Aorta (tissue), 5 donors: ENCODE measurements at regions not wholly inside any gene's neighbourhood (a gene's known extent, or its start where the extent isn't known, plus 50 kb on each side); places are given as distances from the start of the nearest gene placed in this dataset.
"Not testable (repeated sequence)": the region's sequence is repeated elsewhere in the genome, so short reads cannot be mapped to it uniquely, and the experiment has no call there.

Experiments used
- ATAC-seq: fragments of 200-7000 bp; cut with Tn5 transposase; one replicate; pipeline ENCODE4 v1.9.1; 2022; ENCODE audit warnings: moderate library complexity; ENCODE audit not compliant: low FRiP score
- DNase-seq, 2 donors: peaks; one replicate each; pipeline ENCODE4 v3.0.0-alpha.2; 2020
- H3K27ac ChIP-seq, 2 donors: one replicate each; pipeline ENCODE4 v1.5.1; 2013; ENCODE audit warnings: low read length in 2 of 2, mild to moderate bottlenecking in 2 of 2, moderate library complexity in 2 of 2, control low read depth in 1 of 2, inconsistent platforms in 1 of 2, low read depth in 1 of 2
- H3K27me3 ChIP-seq, 2 donors: one replicate each; pipeline ENCODE4 v1.6.1; 2013; ENCODE audit warnings: control low read depth in 1 of 2, low read length in 1 of 2, mild to moderate bottlenecking in 1 of 2, moderate library complexity in 1 of 2; ENCODE audit not compliant: insufficient read depth in 2 of 2, control insufficient read depth in 1 of 2
- H3K36me3 ChIP-seq, 2 donors: one replicate each; pipeline ENCODE4 v1.6.1; 2013; ENCODE audit warnings: control low read depth in 1 of 2, low read length in 1 of 2, mild to moderate bottlenecking in 1 of 2; ENCODE audit not compliant: insufficient read depth in 2 of 2, control insufficient read depth in 1 of 2
- H3K4me1 ChIP-seq, 2 donors: one replicate each; pipeline ENCODE4 v1.6.1; 2013; ENCODE audit warnings: low read length in 2 of 2, control low read depth in 1 of 2, mild to moderate bottlenecking in 1 of 2, moderate library complexity in 1 of 2; ENCODE audit not compliant: insufficient read depth in 2 of 2, control insufficient read depth in 1 of 2
- H3K4me3 ChIP-seq, 2 donors: one replicate each; pipeline ENCODE4 v1.5.1; 2013; ENCODE audit warnings: low read length in 2 of 2, control low read depth in 1 of 2, mild to moderate bottlenecking in 1 of 2
- H3K9me3 ChIP-seq: one replicate; pipeline ENCODE4 v1.6.1; 2013; ENCODE audit warnings: mild to moderate bottlenecking, low read length; ENCODE audit not compliant: control insufficient read depth
- WGBS, 2 donors: extraction: QIAGEN DNeasy Blood & Tissue Kit; methylation state at CpG; one replicate each; pipeline ENCODE4 v1.1.7; 2013; 5-methylcytosine and 5-hydroxymethylcytosine counted together
- intact Hi-C, 2 donors: fragments of 100-400 bp; cut with DNase I; formaldehyde crosslinking; loops; one replicate each; pipeline versions ENCODE4 v1.14.2 to v1.15.0; 2022
- donor health status: healthy with polysubstance abuse.
- donor health status: Bipolar disorder and iron deficiency.
- donor health status: DM: no; HTN: no; CAD: no.
- donor health status: DM: no; HTN: no; CAD: no.
- donor health status: DM: yes; HTN: yes; CAD: no.

DNA sequence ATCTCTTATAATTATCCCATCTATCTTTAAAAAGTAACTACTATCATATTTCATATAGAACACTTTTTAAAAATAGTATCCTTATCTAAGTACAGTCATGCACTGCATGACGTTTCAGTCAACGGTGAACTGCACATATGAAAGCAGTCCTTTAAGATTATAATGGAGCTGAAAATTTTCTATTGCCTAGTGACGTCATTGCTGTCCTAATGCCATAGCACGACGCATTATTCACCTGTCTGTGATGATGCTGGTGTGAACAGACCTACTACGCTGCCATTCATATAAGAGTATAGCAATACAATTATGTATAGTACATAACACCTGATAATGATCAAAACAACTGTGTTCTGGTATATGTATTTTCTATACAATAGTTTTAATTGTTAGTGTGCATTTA is 225.0 kb downstream of the SOX2 start:
- DNase-seq (no peak), ATAC-seq (no peak)
- Histone ChIP-seq H3K27me3 (no peaks in the 10 kb centered on the region), H3K36me3 (no peaks in the 10 kb centered on the region), H3K9me3 (no peaks in the 10 kb centered on the region), H3K4me1 (no peaks in the 10 kb centered on the region), H3K4me3 (no peak overlapping the region), H3K27ac (no peak overlapping the region)
- 42 to 47% methylated on average over 6 of the region's 6 CpGs for WGBS, 2 donors
- intact Hi-C loops = no loop called here

DNA sequence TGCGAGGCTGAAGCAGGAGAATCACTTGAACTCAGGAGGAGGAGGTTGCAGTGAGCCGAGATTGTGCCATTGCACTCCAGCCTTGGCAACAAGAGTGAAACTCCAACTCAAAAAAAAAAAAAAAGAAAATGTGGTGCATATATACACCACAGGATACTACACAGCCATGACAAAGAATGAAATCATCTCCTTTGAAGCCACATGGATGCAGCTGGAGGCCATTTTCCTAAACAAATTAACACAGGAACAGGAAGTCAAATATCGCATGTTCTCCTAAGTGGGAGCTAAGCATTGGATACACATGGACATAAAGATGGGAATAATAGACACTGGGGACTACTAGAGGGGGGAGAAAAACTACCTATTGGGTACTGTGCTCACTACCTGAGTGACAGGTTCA is 226.9 kb downstream of the SOX2 start:
- H3K36me3 ChIP-seq, ATAC-seq, intact Hi-C loops, H3K27me3 ChIP-seq, DNase-seq, H3K9me3 ChIP-seq, H3K27ac ChIP-seq, H3K4me1 ChIP-seq, H3K4me3 ChIP-seq: not testable (repeated sequence)
- WGBS, 2 donors = 93 to 95% methylated on average over 3 of the region's 3 CpGs

DNA sequence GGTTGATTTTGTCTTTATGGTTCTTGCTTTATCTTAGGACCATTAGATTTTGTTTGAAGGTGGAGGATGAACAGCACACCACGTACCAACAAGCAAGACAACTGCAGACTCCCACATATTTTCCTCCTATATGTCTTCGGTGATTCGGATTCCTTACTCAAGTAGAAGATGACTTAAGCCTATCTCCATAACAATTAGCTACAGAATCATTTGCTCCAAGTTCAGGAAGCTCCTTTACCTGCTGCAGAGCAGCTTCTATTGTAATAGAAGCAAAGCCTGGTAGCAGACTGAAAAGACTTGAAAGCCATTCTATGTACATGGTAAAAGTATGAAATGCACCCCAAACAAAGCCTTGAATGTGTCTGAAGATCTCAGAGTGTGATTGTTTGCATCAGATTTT is 229.0 kb downstream of the SOX2 start:
- Histone ChIP-seq H3K9me3 (peaks cover 3% of the 10 kb centered on the region), H3K4me3 (no peak overlapping the region), H3K36me3 (no peaks in the 10 kb centered on the region), H3K4me1 (no peaks in the 10 kb centered on the region), H3K27me3 (no peaks in the 10 kb centered on the region), H3K27ac (no peak overlapping the region)
- intact Hi-C loops = no loop called here
- ATAC-seq (no peak), DNase-seq (no peak)
- 39 to 40% methylated on average over 3 of the region's 3 CpGs for WGBS, 2 donors

DNA sequence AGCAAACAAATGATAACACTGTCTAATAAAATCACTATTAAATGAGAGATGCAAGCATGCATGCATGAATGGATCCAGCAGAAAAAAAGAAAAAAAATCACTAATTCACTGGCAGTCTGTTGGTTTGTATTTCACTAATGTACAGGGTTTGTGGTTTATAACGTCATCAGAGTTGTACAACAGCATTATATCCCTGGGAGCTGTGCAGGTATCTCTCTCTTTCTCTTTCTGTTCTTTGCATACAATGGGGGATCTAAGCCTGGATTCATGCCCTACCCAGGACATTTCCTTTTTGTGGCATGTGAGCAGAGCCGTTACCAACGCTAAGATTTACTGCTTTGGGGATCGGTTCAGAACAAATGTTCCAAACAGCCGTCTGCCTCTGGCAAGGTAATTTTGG is 229.5 kb downstream of the SOX2 start:
- WGBS, 2 donors = 9 to 13% methylated on average over 5 of the region's 5 CpGs
- no peak overlapping the region for H3K27ac ChIP-seq
- H3K4me1 ChIP-seq = no peaks in the 10 kb centered on the region
- intact Hi-C loops = no loop called here
- H3K9me3 ChIP-seq = peaks cover 3% of the 10 kb centered on the region
- no peaks in the 10 kb centered on the region for H3K36me3 ChIP-seq
- ATAC-seq (no peak), DNase-seq (no peak)
- no peak overlapping the region for H3K4me3 ChIP-seq
- no peaks in the 10 kb centered on the region for H3K27me3 ChIP-seq

DNA sequence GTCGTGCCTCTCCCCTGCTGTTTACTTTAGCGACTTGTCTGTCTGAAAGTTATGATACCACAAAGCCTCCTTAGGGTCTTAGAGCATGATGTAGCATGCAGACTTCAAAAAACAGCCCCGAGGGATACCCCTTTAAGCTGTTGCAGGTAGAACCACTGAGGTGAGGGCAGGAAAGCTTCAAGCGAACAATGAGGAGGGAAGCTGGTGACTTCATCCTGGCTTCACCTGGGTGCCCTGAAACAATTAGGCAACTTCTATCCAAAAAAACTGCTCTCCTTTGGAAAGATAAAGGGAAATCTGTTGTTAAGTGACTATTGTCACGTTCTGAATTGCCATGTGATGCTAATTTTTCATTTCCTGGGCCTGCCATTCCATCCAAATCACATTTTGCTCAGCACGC is 231.6 kb downstream of the SOX2 start:
- Histone ChIP-seq H3K27me3 (no peaks in the 10 kb centered on the region), H3K4me3 (no peak overlapping the region), H3K9me3 (peaks cover 3% of the 10 kb centered on the region), H3K36me3 (no peaks in the 10 kb centered on the region), H3K4me1 (no peaks in the 10 kb centered on the region), H3K27ac (no peak overlapping the region)
- DNase-seq = no peak
- ATAC-seq = no peak
- intact Hi-C loops = no loop called here
- WGBS, 2 donors = 27 to 28% methylated on average over 6 of the region's 6 CpGs

DNA sequence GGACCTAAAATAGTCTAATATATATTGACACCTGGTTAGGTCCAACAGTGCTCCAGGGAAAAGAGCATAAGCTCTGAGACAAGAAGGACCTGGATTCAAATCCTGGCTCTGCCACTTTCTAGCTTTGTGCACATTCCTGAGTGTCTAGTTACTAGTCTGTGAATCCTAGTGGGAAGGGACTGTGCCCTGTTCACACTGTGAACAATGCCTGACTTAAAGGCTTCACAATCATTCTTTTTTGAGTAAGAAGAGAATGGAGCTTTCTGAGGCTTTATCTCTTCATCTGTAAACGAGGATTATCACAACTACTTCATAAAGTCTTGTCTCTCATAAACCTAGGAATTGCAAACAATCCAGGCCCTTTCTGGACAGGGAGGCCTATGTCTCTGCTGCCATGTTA is 235.9 kb downstream of the SOX2 start:
- no peak for ATAC-seq
- 36 to 43% methylated on average over 1 of the region's 1 CpG for WGBS, 2 donors
- Histone ChIP-seq H3K36me3 (no peaks in the 10 kb centered on the region), H3K9me3 (peaks cover 3% of the 10 kb centered on the region), H3K27ac (no peak overlapping the region), H3K27me3 (no peaks in the 10 kb centered on the region), H3K4me1 (no peaks in the 10 kb centered on the region), H3K4me3 (no peak overlapping the region)
- DNase-seq = no peak
- intact Hi-C loops = no loop called here

DNA sequence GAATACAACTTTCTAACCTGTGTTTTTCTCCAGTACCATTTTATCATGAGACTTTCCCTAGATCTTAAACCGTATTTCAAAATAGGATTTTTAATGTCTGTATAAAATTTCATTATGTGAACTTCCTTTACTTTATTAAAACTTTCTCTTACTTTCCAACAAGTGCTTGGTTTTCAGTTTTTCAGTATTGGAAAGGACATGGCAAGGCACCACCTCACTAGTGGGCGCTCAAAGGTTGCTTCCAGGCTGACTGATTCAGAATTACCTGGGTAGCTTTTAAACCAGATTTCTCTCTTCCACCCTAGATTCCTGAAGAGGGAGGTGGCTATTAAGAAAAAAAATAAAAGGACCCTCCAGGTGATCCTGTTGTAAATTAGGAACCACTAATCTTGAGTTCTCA is 236.6 kb downstream of the SOX2 start:
- Histone ChIP-seq H3K9me3 (peaks cover 3% of the 10 kb centered on the region), H3K4me3 (no peak overlapping the region), H3K27ac (no peak overlapping the region), H3K36me3 (no peaks in the 10 kb centered on the region), H3K27me3 (no peaks in the 10 kb centered on the region), H3K4me1 (no peaks in the 10 kb centered on the region)
- ATAC-seq = no peak
- DNase-seq = no peak
- intact Hi-C loops = no loop called here
- WGBS, 2 donors = 62 to 65% methylated on average over 2 of the region's 2 CpGs

DNA sequence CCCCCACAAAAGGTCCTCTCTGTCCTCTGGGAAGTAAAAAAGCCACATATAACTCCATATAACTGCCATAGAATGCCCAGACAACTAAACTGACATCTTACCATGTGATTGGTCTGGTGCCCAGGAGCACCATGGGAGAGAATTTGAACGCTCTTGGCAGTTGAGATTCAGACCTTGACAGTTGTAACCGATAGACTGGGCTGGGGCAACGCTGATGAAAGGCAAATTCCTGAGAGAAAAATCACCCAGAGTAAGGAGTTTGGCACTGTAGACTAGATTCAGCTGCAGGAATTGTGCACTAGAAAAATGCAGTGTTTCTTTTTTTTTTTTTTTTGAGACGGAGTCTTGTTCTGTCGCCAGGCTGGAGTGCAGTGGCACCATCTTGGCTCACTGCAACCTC is 240.5 kb downstream of the SOX2 start:
- 35 to 44% methylated on average over 4 to 5 of the region's 5 CpGs for WGBS, 2 donors
- no peaks in the 10 kb centered on the region for H3K9me3 ChIP-seq
- H3K27me3 ChIP-seq = no peaks in the 10 kb centered on the region
- H3K4me3 ChIP-seq = no peak overlapping the region
- no peaks in the 10 kb centered on the region for H3K36me3 ChIP-seq
- no peak overlapping the region for H3K27ac ChIP-seq
- ATAC-seq (no peak), DNase-seq (no peak)
- H3K4me1 ChIP-seq = no peaks in the 10 kb centered on the region
- intact Hi-C loops = no loop called here

DNA sequence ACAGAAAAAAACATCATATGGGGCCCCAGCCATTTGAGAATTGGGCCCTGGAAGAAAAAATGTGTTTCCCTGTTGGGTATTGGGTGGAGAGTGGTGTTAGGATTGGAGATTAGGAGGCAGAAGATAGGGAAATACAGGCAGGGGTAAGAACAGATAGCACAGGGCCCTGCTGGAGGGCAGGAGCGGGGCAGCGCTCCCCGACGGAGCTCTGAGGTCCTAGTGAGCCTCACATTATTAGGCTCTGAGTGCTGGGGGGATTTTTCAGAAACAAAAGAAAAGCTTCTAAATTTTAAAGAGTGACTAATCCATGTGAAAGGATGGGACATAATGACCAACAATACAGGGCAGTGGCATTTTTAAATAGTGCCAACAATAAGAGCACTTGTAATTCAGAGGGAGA is 241.2 kb downstream of the SOX2 start:
- no peak overlapping the region for H3K27ac ChIP-seq
- WGBS, 2 donors = 71 to 100% methylated on average over 4 of the region's 4 CpGs
- no peaks in the 10 kb centered on the region for H3K4me1 ChIP-seq
- H3K36me3 ChIP-seq = no peaks in the 10 kb centered on the region
- DNase-seq = no peak
- H3K27me3 ChIP-seq = no peaks in the 10 kb centered on the region
- no peaks in the 10 kb centered on the region for H3K9me3 ChIP-seq
- H3K4me3 ChIP-seq = no peak overlapping the region
- no peak for ATAC-seq
- intact Hi-C loops = no loop called here
